ENCODE measurements at regions not wholly inside any gene's neighbourhood (a gene's known extent, or its start where the extent isn't known, plus 50 kb on each side); places are given as distances from the start of the nearest gene placed in this dataset.

- Histone ChIP-seq H4K8ac (ENCODE audit: low read depth, low read length) (no peak overlapping the region), H3K9ac (ENCODE audit: low read length) (no peak overlapping the region), H2BK120ac (ENCODE audit: low read depth, low read length) (no peak overlapping the region), H3K79me1 (ENCODE audit: low read length) (no peaks in the 10 kb centered on the region), H3K4me1 (ENCODE audit: control insufficient read depth, low read depth, low read length) (no peaks in the 10 kb centered on the region), H3K18ac (ENCODE audit: low read length) (no peak overlapping the region), H3K56ac (ENCODE audit: low read length) (no peak overlapping the region), H3K27ac (ENCODE audit: low read depth, low read length) (no peak overlapping the region), H2BK15ac (replicated peaks; ENCODE audit: low read depth) (no peak overlapping the region), H3K79me2 (ENCODE audit: control insufficient read depth, insufficient read depth, low read length) (no peaks in the 10 kb centered on the region), H3K4me3 (ENCODE audit: low read length) (no peak overlapping the region), H3K27me3 (ENCODE audit: insufficient read depth, low read length, poor library complexity) (no peaks in the 10 kb centered on the region), H3K23ac (ENCODE audit: low read length) (no peak overlapping the region), H3K4me2 (ENCODE audit: low read length) (no peak overlapping the region), H2BK5ac (ENCODE audit: low read length) (no peak overlapping the region), H4K5ac (ENCODE audit: low read length) (no peak overlapping the region), H3K36me3 (ENCODE audit: control insufficient read depth, insufficient read depth, low read length) (no peaks in the 10 kb centered on the region), H2AK5ac (ENCODE audit: low read length) (no peak overlapping the region), H3K4ac (ENCODE audit: low read depth, low read length) (no peak overlapping the region)
- no peak for DNase-seq
Measured at GRCh38 chr5:153907170-153907775, 131.4 kb downstream of the FAM114A2 start.

GRCh38 chr5:153905219-153905618 lies 133.5 kb downstream of the FAM114A2 start:
- no peak overlapping the region for H3K4me2 ChIP-seq (ENCODE audit: low read length)
- no peak overlapping the region for H3K4ac ChIP-seq (ENCODE audit: low read depth, low read length)
- DNase-seq: peak; percentile 45

GRCh38 chr5:153903321-153903720 lies 135.4 kb downstream of the FAM114A2 start:
- no peak overlapping the region for H3K4me2 ChIP-seq (ENCODE audit: low read length)
- no peak overlapping the region for H3K56ac ChIP-seq (ENCODE audit: low read length)
- H3K9ac ChIP-seq (ENCODE audit: low read length): no peak overlapping the region
- H4K8ac ChIP-seq (ENCODE audit: low read depth, low read length): no peak overlapping the region
- H2BK120ac ChIP-seq (ENCODE audit: low read depth, low read length): no peak overlapping the region
- H3K36me3 ChIP-seq (ENCODE audit: control insufficient read depth, insufficient read depth, low read length): no peaks in the 10 kb centered on the region
- no peaks in the 10 kb centered on the region for H3K4me1 ChIP-seq (ENCODE audit: control insufficient read depth, low read depth, low read length)
- no peak for DNase-seq
- no CpG with 5 or more reads among the region's 1 CpG for WGBS (ENCODE audit: extremely low coverage, insufficient coverage, low lambda C conversion rate)
- H3K79me1 ChIP-seq (ENCODE audit: low read length): no peaks in the 10 kb centered on the region
- H3K27ac ChIP-seq (ENCODE audit: low read depth, low read length): no peak overlapping the region
- H2AK5ac ChIP-seq (ENCODE audit: low read length): no peak overlapping the region
- no peaks in the 10 kb centered on the region for H3K27me3 ChIP-seq (ENCODE audit: insufficient read depth, low read length, poor library complexity)
- H3K23ac ChIP-seq (ENCODE audit: low read length): no peak overlapping the region
- no peak overlapping the region for H3K4me3 ChIP-seq (ENCODE audit: low read length)
- H2BK15ac ChIP-seq (replicated peaks; ENCODE audit: low read depth): no peak overlapping the region
- H4K5ac ChIP-seq (ENCODE audit: low read length): no peak overlapping the region
- H3K18ac ChIP-seq (ENCODE audit: low read length): no peak overlapping the region
- H3K4ac ChIP-seq (ENCODE audit: low read depth, low read length): no peak overlapping the region
- H2BK5ac ChIP-seq (ENCODE audit: low read length): no peak overlapping the region
- no peaks in the 10 kb centered on the region for H3K79me2 ChIP-seq (ENCODE audit: control insufficient read depth, insufficient read depth, low read length)

More at GRCh38 chr5:153905219-153905618, 133.5 kb downstream of the FAM114A2 start:
- H4K8ac ChIP-seq (ENCODE audit: low read depth, low read length): no peak overlapping the region
- H2BK15ac ChIP-seq (replicated peaks; ENCODE audit: low read depth): no peak overlapping the region
- no peak overlapping the region for H4K5ac ChIP-seq (ENCODE audit: low read length)
- H3K79me1 ChIP-seq (ENCODE audit: low read length): no peaks in the 10 kb centered on the region
- no peak overlapping the region for H3K27ac ChIP-seq (ENCODE audit: low read depth, low read length)
- no CpG with 5 or more reads among the region's 1 CpG for WGBS (ENCODE audit: extremely low coverage, insufficient coverage, low lambda C conversion rate)
- no peak overlapping the region for H2BK5ac ChIP-seq (ENCODE audit: low read length)
- no peak overlapping the region for H3K9ac ChIP-seq (ENCODE audit: low read length)
- H2AK5ac ChIP-seq (ENCODE audit: low read length): no peak overlapping the region
- H3K23ac ChIP-seq (ENCODE audit: low read length): no peak overlapping the region
- H3K79me2 ChIP-seq (ENCODE audit: control insufficient read depth, insufficient read depth, low read length): no peaks in the 10 kb centered on the region
- H3K4me1 ChIP-seq (ENCODE audit: control insufficient read depth, low read depth, low read length): no peaks in the 10 kb centered on the region
- no peak overlapping the region for H2BK120ac ChIP-seq (ENCODE audit: low read depth, low read length)
- no peak overlapping the region for H3K18ac ChIP-seq (ENCODE audit: low read length)
- no peak overlapping the region for H3K56ac ChIP-seq (ENCODE audit: low read length)
- no peak overlapping the region for H3K4me3 ChIP-seq (ENCODE audit: low read length)
- H3K36me3 ChIP-seq (ENCODE audit: control insufficient read depth, insufficient read depth, low read length): no peaks in the 10 kb centered on the region
- no peaks in the 10 kb centered on the region for H3K27me3 ChIP-seq (ENCODE audit: insufficient read depth, low read length, poor library complexity)

- Histone ChIP-seq H3K18ac (ENCODE audit: low read length) (no peak overlapping the region), H2BK15ac (replicated peaks; ENCODE audit: low read depth) (no peak overlapping the region), H3K9ac (ENCODE audit: low read length) (no peak overlapping the region), H3K4ac (ENCODE audit: low read depth, low read length) (no peak overlapping the region), H3K4me2 (ENCODE audit: low read length) (no peak overlapping the region), H3K4me1 (ENCODE audit: control insufficient read depth, low read depth, low read length) (no peaks in the 10 kb centered on the region), H2BK5ac (ENCODE audit: low read length) (no peak overlapping the region), H3K56ac (ENCODE audit: low read length) (no peak overlapping the region), H2AK5ac (ENCODE audit: low read length) (no peak overlapping the region), H3K4me3 (ENCODE audit: low read length) (no peak overlapping the region), H3K36me3 (ENCODE audit: control insufficient read depth, insufficient read depth, low read length) (no peaks in the 10 kb centered on the region), H4K5ac (ENCODE audit: low read length) (no peak overlapping the region), H3K79me1 (ENCODE audit: low read length) (no peaks in the 10 kb centered on the region), H3K27ac (ENCODE audit: low read depth, low read length) (no peak overlapping the region), H3K23ac (ENCODE audit: low read length) (no peak overlapping the region), H4K8ac (ENCODE audit: low read depth, low read length) (no peak overlapping the region), H2BK120ac (ENCODE audit: low read depth, low read length) (no peak overlapping the region), H3K79me2 (ENCODE audit: control insufficient read depth, insufficient read depth, low read length) (no peaks in the 10 kb centered on the region), H3K27me3 (ENCODE audit: insufficient read depth, low read length, poor library complexity) (no peaks in the 10 kb centered on the region)
- no peak for DNase-seq
- WGBS (ENCODE audit: extremely low coverage, insufficient coverage, low lambda C conversion rate): no CpG with 5 or more reads among the region's 1 CpG
Measured at GRCh38 chr5:153902016-153902415, 136.7 kb downstream of the FAM114A2 start.

GRCh38 chr5:153901449-153901848 lies 137.3 kb downstream of the FAM114A2 start:
- no peak overlapping the region for H2AK5ac ChIP-seq (ENCODE audit: low read length)
- no peak overlapping the region for H3K4me2 ChIP-seq (ENCODE audit: low read length)
- no peak overlapping the region for H3K9ac ChIP-seq (ENCODE audit: low read length)
- H3K36me3 ChIP-seq (ENCODE audit: control insufficient read depth, insufficient read depth, low read length): no peaks in the 10 kb centered on the region
- no peaks in the 10 kb centered on the region for H3K4me1 ChIP-seq (ENCODE audit: control insufficient read depth, low read depth, low read length)
- H3K23ac ChIP-seq (ENCODE audit: low read length): no peak overlapping the region
- no peak for DNase-seq
- no peak overlapping the region for H2BK5ac ChIP-seq (ENCODE audit: low read length)
- no peaks in the 10 kb centered on the region for H3K27me3 ChIP-seq (ENCODE audit: insufficient read depth, low read length, poor library complexity)
- no peak overlapping the region for H3K27ac ChIP-seq (ENCODE audit: low read depth, low read length)
- H3K4me3 ChIP-seq (ENCODE audit: low read length): no peak overlapping the region
- no peak overlapping the region for H4K5ac ChIP-seq (ENCODE audit: low read length)
- H3K4ac ChIP-seq (ENCODE audit: low read depth, low read length): no peak overlapping the region
- WGBS (ENCODE audit: extremely low coverage, insufficient coverage, low lambda C conversion rate): no CpG with 5 or more reads among the region's 3 CpGs
- H3K18ac ChIP-seq (ENCODE audit: low read length): no peak overlapping the region
- no peaks in the 10 kb centered on the region for H3K79me1 ChIP-seq (ENCODE audit: low read length)
- no peaks in the 10 kb centered on the region for H3K79me2 ChIP-seq (ENCODE audit: control insufficient read depth, insufficient read depth, low read length)
- H2BK120ac ChIP-seq (ENCODE audit: low read depth, low read length): no peak overlapping the region
- no peak overlapping the region for H4K8ac ChIP-seq (ENCODE audit: low read depth, low read length)
- H3K56ac ChIP-seq (ENCODE audit: low read length): no peak overlapping the region
- no peak overlapping the region for H2BK15ac ChIP-seq (replicated peaks; ENCODE audit: low read depth)

- H3K4ac ChIP-seq (ENCODE audit: low read depth, low read length): no peak overlapping the region
- H3K36me3 ChIP-seq (ENCODE audit: control insufficient read depth, insufficient read depth, low read length): no peaks in the 10 kb centered on the region
- H2AK5ac ChIP-seq (ENCODE audit: low read length): no peak overlapping the region
- DNase-seq: no peak
- H3K79me2 ChIP-seq (ENCODE audit: control insufficient read depth, insufficient read depth, low read length): no peaks in the 10 kb centered on the region
- H3K56ac ChIP-seq (ENCODE audit: low read length): no peak overlapping the region
- no peak overlapping the region for H3K9ac ChIP-seq (ENCODE audit: low read length)
- no peak overlapping the region for H2BK15ac ChIP-seq (replicated peaks; ENCODE audit: low read depth)
- no peak overlapping the region for H3K23ac ChIP-seq (ENCODE audit: low read length)
- no peak overlapping the region for H4K8ac ChIP-seq (ENCODE audit: low read depth, low read length)
- no peak overlapping the region for H3K27ac ChIP-seq (ENCODE audit: low read depth, low read length)
- no peaks in the 10 kb centered on the region for H3K4me1 ChIP-seq (ENCODE audit: control insufficient read depth, low read depth, low read length)
- H4K5ac ChIP-seq (ENCODE audit: low read length): no peak overlapping the region
- no peak overlapping the region for H2BK120ac ChIP-seq (ENCODE audit: low read depth, low read length)
- WGBS (ENCODE audit: extremely low coverage, insufficient coverage, low lambda C conversion rate): no CpG with 5 or more reads among the region's 3 CpGs
- no peak overlapping the region for H2BK5ac ChIP-seq (ENCODE audit: low read length)
- no peaks in the 10 kb centered on the region for H3K79me1 ChIP-seq (ENCODE audit: low read length)
- no peak overlapping the region for H3K4me3 ChIP-seq (ENCODE audit: low read length)
- no peak overlapping the region for H3K18ac ChIP-seq (ENCODE audit: low read length)
- H3K4me2 ChIP-seq (ENCODE audit: low read length): no peak overlapping the region
- no peaks in the 10 kb centered on the region for H3K27me3 ChIP-seq (ENCODE audit: insufficient read depth, low read length, poor library complexity)
Measured at GRCh38 chr5:153900703-153901395, 137.9 kb downstream of the FAM114A2 start.
